ENCODE measurements at regions not wholly inside any gene's neighbourhood (a gene's known extent, or its start where the extent isn't known, plus 50 kb on each side); places are given as distances from the start of the nearest gene placed in this dataset.

GRCh38 chr13:107133950-107134349, 566.0 kb upstream of the ARGLU1 start:
- TF ChIP-seq POU6F1 (CRISPR knock-in tag; IDR thresholded peaks at IDR 0.05; ENCODE audit: borderline replicate concordance, low read depth) (no peak), PATZ1 (CRISPR knock-in tag; IDR thresholded peaks at IDR 0.05; ENCODE audit: borderline replicate concordance) (no peak), CSDC2 (CRISPR knock-in tag; IDR thresholded peaks at IDR 0.05) (no peak)
